ENCODE measurements at regions not wholly inside any gene's neighbourhood (a gene's known extent, or its start where the extent isn't known, plus 50 kb on each side); places are given as distances from the start of the nearest gene placed in this dataset.

GRCh38 chr2:15832030-15832709 is 108.2 kb upstream of the MYCN start:
- Histone ChIP-seq H3K27me3 (no peaks in the 10 kb centered on the region), H3K36me3 (no peaks in the 10 kb centered on the region), H3K4me1 (no peaks in the 10 kb centered on the region), H3K9me3 (no peaks in the 10 kb centered on the region), H3K4me3 (no peak overlapping the region), H3K27ac (no peak overlapping the region)
- TF ChIP-seq POLR2A (IDR thresholded peaks at IDR 0.05) (no peak), CTCF (IDR thresholded peaks at IDR 0.05) (no peak)
- intact Hi-C loops (cut with DNase I; ENCODE audit: low total_unique reads), result no loop called here
- no peak for DNase-seq

- Histone ChIP-seq H3K4me1 (no peaks in the 10 kb centered on the region), H3K9me3 (no peaks in the 10 kb centered on the region), H3K4me3 (no peak overlapping the region), H3K27ac (no peak overlapping the region), H3K27me3 (no peaks in the 10 kb centered on the region), H3K36me3 (no peaks in the 10 kb centered on the region)
- DNase-seq, result no peak
- TF ChIP-seq POLR2A (IDR thresholded peaks at IDR 0.05) (no peak), CTCF (IDR thresholded peaks at IDR 0.05) (no peak)
- intact Hi-C loops (cut with DNase I; ENCODE audit: low total_unique reads), result no loop called here
Measured at GRCh38 chr2:15832849-15833680, 107.3 kb upstream of the MYCN start.

GRCh38 chr2:15833731-15834130 is 106.6 kb upstream of the MYCN start:
- intact Hi-C loops (cut with DNase I; ENCODE audit: low total_unique reads), result no loop called here
- no peak for DNase-seq
- Histone ChIP-seq H3K4me3 (no peak overlapping the region), H3K4me1 (no peaks in the 10 kb centered on the region), H3K27me3 (no peaks in the 10 kb centered on the region), H3K36me3 (no peaks in the 10 kb centered on the region), H3K27ac (no peak overlapping the region), H3K9me3 (no peaks in the 10 kb centered on the region)
- TF ChIP-seq POLR2A (IDR thresholded peaks at IDR 0.05) (no peak), CTCF (IDR thresholded peaks at IDR 0.05) (no peak)

GRCh38 chr2:15834381-15835031 is 105.8 kb upstream of the MYCN start:
- Histone ChIP-seq H3K4me1 (no peaks in the 10 kb centered on the region), H3K36me3 (no peaks in the 10 kb centered on the region), H3K27ac (no peak overlapping the region), H3K4me3 (no peak overlapping the region), H3K9me3 (no peaks in the 10 kb centered on the region), H3K27me3 (no peaks in the 10 kb centered on the region)
- no peak for TF ChIP-seq POLR2A (IDR thresholded peaks at IDR 0.05)
- no peak for TF ChIP-seq CTCF (IDR thresholded peaks at IDR 0.05)
- no peak for DNase-seq
- intact Hi-C loops (cut with DNase I; ENCODE audit: low total_unique reads), result no loop called here

Measured in uterus (tissue), 3 donors.